HG02588 (cell line): ENCODE measurements at regions not wholly inside any gene's neighbourhood (a gene's known extent, or its start where the extent isn't known, plus 50 kb on each side); places are given as distances from the start of the nearest gene placed in this dataset.

ENCODE experiments used
- ATAC-seq: cut with Tn5 transposase; IDR thresholded peaks from one replicate; pipeline ENCODE4 v1.9.1; 2021; ENCODE audit warnings: mild to moderate bottlenecking, moderate library complexity; ENCODE audit not compliant: unreplicated experiment

DNA sequence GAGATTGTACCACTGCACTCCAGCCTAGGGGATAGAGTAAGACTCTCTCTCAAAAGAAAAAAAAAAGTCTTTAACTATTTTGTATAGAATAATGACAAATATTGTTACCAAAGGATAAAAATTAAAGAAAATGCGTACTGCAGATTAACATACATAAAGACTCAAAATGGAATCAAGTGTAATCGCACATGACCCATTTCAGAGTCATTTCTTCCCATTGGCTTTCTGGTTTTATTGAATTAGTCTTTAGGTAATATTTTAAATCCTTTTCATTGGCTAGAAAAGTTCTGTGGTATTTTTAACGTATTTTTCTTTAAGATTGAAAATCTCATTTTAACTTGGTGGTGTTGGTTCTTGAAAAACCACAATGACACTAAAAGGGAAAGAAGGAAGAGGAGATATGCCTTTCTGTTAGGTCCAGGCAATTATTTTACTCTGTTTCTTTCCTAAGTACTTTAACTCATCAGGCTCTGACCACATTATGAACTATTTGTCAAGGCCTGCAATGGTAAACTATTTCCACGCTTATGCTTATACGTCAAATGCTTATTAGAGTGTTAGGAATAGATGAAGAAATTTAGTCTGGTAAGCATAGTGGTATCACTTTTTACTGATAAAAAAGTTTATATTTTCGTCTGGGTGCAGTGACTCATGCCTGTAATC lies 52.3 kb downstream of the PLEKHG1 start:
- ATAC-seq = no peak

DNA sequence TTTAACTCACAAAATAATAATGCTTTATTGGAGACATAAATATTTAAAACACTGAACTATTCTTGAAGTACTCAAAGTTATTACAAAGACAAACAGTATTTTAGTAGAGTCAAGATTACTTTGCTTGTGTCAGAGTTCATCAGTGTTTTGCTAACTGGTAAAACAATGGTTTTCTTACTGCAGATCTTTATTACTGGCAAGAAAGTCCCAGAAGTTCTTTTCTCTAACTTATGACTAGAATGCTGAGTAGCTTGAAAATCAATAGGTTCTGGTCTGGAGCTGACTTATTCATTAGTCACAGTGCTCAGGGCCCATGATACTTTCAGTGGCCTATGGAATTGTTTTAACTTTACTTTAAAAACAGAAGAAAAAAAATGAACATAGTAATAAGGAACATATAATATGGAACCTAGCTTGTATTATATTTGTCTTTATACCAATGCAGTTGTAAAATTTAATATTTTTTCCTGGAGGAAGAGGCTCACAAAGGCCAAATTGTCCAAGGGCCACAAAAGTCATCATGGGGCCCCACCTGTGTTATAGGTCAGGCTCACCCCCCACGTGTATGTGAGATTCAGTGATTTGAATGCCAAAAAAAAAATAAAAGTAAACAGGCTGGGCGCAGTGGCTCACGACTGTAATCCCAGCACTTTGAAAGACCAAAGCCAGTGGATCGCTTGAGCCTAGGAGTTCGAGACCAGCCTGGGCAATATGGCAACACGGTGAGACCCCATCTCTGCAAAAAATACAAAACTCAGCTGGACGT lies 53.3 kb downstream of the PLEKHG1 start:
- ATAC-seq = no peak

DNA sequence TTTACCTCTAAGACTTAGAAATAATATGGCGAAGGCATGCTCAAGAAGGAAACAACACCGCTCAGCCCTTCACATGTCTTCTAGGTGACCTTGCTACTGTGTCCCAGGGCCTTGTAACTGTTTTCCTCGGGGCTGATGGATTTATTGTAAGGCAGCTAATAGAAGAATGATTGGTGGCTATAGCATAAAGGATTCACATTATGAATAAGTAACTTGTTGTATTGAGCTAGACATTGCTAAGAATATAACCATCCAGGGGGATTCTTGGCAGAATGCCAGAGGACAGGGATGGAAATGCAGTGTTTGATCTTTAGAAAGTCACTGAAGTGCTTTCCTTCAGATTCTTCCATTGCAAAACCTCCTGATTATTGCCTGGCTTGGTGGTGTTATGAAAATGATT lies 54.9 kb downstream of the PLEKHG1 start:
- ATAC-seq = no peak

DNA sequence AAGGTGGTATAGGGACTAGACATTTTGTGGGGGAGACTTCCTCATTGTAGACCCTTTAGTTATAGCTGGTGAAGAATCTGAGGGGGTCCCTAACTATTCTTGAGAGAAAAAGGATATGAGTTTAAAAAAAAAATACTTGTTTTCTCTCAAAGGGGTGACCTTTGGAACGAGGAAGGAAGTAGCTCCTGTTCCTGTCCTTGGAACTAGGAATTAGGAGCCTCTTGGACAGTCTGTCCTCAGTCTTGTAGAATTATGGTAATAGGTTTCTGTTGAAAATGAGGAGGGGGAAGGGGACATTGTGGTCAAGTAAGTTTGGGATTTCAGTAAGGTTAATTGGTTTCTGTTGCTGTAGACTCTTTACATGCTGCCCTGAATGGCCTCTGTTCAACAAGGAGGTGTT lies 56.5 kb downstream of the PLEKHG1 start:
- no peak for ATAC-seq

DNA sequence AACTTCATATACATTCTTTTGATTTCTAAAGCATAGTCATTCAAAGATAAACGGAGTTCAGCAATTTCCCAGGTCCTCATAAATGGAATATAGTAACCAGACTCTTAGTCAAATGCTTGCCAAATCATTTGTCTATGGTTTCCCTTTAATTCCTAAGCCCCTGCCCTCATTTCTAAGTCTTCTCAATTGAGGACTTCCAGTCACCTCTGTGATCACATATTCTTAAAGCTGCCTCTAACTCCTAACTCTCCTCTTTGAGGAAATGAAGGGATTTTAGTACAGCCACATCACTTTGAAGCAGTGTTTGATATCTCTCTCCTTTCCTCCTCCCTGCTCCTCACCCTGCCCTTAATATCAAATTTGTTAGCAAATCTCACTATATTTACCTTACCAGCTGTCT lies 58.7 kb downstream of the PLEKHG1 start:
- no peak for ATAC-seq

DNA sequence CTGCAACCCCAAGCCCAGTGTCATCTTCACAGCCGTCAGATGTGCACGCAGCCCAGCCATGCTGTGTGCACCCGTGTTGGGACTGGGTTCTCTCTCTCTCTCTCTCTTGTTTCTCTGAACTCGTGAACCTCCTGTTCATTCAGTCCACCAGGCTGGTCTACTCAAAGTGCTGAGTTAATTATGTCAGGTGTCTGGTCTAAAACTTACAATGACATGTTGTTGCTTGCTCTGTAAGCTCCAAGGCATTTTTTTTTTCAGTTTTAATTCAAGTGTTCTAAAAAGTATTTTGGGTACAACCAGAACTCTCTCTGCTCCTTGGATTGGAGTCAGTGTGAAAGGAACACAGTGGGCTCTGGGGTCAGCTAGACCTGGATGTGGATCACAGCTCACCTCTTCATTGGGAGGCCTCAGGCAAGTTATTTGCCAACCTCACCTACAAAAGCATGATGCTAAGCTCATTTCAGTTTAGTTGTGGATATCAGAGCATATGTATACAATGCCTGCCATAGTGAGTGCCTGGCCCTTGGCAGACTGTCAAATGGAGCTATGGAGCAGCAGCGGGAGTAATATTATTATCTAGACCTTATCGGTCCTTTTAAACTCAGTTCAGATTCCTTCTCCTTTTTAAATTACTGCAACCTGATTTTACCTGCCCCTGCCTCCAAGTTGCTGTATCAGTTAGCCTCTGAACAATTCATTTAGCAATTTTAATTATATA lies 59.5 kb downstream of the PLEKHG1 start:
- ATAC-seq = no peak

DNA sequence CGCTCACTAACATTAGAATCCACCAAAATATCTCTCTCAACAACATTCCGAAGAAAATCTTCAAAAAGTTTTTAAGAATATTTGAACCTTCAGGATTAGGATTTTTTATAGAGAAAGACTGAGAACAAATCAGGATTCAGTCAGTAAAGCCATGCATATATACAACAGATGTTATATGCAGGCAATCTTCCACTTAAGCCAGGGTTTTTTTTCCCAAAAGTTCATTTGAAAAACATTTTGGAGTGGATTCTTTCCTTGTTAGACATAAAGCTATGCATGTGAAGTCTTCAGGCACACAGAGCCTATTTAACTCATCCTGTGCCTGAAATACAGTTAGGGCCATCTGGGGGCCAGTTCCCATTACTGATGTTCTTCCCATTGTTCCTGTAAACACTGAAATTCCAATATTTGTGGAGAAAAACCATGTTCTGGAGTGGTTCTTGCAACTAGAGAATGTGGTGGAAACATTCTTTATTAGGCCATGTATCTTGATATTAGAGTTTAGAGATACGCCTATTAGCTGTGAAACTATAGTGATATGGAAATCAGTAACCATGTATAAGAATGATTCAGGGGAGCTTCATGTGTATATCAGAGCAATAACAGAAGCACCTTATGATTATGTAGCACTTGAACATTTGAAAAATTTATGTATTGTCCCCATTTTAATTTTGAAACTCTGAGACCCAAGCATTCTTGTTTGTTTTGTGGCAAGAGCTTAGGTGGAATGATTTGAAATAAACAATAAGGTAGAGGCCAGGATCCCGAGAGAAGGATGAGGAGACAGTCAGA lies 61.7 kb downstream of the PLEKHG1 start:
- no peak for ATAC-seq

DNA sequence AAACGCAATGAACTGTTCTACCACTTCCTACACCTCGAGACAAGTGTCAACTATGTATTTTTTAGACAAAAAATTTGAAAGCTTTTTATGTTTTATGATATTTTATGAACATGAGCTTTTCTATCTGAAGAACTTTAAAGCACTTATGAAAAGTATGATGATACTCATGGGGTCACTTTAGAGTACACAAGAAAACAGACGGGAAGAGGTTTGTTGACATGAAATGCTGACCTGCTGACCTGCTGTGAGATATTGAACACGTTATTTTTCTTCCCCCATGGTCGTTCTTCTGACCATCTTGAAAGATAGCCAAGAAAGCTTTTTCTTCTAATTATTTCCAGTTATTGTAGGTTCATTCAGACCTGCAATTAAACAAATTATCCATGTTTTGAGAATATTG lies 63.1 kb downstream of the PLEKHG1 start:
- no peak for ATAC-seq

DNA sequence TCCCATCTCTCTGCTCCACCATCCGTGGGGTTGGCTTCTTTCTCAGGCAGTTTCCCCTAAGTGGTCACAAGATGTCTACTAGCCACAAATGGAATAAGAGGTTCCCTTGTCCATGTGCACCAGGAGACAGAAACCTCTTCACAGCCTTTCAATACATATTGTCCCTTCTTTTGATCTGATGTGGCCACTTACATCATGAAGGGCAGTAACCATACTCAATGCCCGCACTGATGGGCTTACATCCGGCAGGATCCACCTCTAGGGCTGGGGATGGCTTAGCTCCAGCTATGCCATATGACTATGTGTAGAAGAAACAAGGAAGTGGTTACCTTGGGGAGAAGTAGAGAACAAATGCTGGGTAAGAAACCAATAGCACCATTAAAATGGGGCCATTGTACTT lies 64.4 kb downstream of the PLEKHG1 start:
- ATAC-seq = no peak

DNA sequence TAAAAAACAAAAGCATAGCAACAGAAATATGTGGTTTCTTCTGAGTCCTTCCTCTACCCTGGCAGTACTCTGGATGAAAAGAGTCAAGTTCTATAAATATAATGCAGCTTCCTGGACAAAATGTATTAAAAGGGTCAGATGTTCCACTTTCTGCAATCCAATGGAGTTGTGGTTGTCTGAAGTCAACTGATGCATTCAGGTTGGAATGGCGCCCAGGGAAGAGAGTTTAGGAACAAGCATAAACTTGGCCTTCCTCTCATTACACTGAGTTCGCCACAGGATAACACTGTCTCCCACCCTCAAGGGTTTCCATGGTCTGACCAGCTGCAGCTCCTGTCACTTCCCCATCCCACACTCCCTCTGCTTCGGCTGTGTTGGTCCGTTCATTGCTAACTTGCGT lies 66.4 kb downstream of the PLEKHG1 start:
- ATAC-seq = no peak

DNA sequence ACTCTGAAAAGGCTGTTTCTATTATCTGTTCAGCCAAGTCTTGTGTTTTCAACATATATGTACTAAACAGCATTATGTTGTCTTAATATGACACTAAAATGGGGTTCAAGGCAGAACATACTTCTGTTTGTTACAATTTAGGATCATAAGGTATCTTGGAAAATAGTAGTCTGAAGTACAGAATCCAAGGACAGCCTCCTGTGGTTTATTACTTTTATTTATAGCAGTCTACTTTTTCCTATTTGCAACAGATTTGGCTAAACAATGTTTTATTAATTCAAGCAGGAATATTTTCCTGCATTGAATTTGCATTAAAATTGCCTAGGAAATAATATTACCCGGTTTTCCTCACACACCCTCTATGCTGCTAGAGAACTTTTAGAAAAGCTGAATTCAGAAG lies 67.7 kb downstream of the PLEKHG1 start:
- ATAC-seq = no peak

DNA sequence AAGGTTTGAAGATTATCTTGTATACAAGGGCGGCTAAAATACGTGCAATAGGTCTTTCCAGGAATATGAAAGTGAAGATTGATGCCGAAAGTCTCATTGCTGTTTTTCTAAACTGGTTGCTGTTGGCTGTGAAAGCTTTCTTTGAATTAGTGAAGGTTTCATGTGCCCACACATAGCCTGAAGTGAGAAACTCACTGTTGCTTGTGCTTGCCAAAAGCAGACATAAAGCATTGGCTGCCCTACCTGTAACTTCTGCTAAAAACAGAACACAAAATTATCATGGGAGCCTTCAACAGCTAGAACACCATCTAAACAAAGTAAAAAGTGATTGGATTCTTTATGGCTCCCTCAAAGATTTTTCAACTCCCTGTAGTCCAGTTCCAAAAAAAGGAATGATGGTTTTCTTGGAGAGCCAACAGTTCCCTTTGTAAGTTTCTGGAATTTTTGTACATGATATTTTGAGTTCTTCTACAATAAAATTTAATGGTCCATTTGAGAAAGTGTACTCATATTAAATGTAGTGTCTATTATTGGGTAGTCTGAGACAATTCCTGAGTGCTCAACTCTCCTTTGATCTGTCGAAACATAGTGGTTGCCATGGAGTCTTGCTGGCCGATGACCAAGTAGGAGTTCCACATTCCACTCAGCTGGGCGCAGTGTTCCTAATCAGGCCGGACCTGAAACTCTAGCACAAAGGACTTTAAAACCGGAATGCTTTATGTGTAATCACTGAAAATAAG lies 68.5 kb downstream of the PLEKHG1 start:
- ATAC-seq = no peak

DNA sequence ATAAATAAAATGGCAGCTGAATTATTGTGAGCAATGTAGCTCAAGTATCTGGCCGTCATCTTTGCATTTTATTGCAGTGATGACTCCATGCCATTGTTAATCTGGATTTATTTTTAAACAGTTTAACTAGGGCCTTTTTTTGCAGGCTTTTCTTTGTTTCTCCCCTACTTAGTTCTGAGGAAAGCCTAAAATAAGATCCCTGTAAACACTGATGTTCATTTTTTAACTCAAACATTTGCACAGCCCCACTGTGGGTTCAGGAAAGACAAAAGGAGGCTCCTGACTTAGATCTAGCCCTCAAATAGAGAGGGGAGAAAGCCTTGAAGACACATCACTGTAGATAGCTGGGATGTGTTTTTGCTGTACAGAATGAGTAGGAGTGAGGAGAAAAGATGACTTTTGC lies 69.2 kb downstream of the PLEKHG1 start:
- no peak for ATAC-seq

DNA sequence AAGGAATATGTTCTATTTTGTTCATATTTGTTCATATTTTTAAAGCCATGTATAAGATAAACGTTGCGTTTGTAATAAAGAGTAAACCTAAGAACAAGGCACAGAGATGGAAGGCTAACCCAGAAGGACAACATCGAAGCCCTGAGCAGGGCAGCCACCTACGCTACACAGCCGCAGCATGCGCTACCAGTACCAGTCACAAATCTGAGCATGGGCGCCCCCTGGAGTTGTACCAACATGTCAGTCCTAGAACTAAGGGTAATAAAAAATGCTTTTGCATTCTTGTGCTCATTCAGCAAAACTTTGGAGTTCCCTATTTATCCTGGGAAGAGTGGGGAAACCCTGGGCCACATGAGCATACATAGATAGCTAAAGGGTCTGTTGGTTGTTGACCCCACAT lies 70.6 kb downstream of the PLEKHG1 start:
- no peak for ATAC-seq

DNA sequence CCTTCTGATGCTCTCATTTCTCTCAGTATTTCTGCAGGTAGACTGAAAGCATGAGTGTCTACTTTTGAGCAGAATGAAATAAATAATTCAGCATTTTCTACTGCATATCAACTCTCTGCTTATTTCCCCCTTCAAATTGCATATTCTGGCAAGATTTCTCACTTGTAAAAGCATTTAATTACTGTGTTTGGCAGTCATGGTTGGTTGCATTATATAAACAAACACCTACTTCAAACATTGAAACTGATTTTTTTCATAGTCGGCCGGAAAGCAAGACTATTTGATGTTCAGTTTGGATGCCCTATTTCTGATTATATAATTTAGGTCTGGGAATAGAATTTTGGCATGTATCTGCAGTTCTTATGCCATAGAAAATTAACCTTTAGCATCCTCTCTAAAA lies 73.1 kb downstream of the PLEKHG1 start:
- ATAC-seq = no peak

DNA sequence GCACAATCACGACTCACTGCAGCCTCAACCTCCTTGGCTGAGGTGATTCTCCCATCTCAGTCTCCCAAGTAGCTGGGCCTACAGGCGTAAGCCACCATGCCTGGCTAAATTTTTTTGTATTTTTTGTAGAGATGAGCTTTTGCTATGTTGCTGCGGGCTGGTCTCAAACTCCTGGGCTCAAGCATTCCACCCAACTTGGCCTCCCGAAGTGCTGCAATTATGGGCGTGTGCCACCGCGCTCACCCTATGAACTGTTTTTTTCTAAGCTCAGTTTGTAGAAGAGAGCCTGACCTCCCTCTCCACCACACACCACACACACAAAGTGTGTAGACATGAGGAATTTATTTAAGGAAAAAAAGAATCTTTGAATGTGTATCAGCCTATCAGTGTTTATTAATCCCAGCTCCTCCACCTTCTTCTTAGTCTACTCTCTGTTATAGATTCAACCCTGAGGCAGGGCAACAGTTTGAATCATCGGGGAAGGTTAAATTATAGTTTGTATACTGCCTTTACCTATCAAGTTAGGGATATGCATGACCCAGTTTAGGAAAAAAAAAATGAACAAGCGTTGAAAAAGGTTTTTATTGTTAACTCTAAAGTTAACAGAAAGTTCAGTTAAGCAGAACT lies 74.1 kb downstream of the PLEKHG1 start:
- ATAC-seq = no peak

DNA sequence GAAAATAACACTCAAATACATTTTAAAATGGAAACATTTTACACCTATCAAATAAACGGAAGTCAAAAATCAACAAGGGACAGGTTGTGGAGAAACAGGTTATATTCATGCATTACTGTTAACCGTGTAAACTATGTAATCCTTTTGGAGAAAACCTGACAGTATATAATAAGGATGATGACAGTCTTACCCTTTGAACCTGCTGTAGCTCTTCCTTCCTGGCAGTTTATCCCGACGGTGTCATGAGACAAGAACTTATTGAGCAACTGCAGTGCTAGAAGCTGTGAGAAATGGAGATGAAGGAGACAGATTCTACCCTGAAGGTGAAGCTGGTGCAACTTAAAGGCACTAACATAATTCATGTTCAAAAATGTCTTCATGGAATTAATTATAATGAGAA lies 76.7 kb downstream of the PLEKHG1 start:
- no peak for ATAC-seq

DNA sequence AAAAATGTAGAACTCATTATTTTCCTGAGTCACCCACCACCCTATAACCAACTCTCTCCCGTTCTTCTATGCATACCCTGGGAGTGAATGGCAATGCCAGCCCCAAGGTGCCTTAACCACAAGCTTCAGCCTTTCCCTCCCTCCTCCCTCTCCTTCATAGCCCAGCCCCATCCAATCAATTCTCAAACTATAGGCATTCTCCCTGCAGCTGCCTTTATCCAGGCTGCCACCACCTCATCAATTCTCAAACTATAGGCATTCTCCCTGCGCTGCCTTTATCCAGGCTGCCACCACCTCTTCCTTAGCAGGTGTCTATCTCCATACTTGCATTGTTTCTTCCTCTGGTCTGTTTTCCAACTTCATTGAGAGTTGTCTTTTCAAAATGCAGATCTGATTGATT lies 77.1 kb downstream of the PLEKHG1 start:
- no peak for ATAC-seq

DNA sequence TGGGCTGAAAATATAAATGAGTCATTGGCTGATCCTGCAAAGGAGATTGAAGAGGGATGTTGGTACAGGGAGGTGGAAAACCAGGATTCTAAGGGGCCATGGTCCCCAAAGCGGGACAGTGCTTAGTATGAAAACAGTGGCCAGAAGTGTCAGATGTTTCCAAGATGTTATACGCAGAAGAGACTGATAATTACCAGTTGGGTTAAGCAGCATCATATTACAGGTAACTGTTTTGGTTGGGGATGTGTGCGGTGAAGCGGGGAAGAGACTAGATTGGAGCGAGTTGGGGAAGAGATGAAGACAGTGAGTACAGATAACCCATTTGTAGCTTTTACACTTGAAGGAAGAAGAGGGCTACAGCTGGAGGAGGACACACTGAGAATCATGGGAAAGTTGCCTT lies 80.8 kb downstream of the PLEKHG1 start:
- no peak for ATAC-seq
